GM21528 (cell line): ENCODE measurements at regions not wholly inside any gene's neighbourhood (a gene's known extent, or its start where the extent isn't known, plus 50 kb on each side); places are given as distances from the start of the nearest gene placed in this dataset.

Experiments
- ATAC-seq: cut with Tn5 transposase; IDR thresholded peaks from one replicate; pipeline ENCODE4 v1.9.1; 2021; ENCODE audit warnings: mild to moderate bottlenecking, moderate library complexity; ENCODE audit not compliant: unreplicated experiment, low FRiP score

DNA sequence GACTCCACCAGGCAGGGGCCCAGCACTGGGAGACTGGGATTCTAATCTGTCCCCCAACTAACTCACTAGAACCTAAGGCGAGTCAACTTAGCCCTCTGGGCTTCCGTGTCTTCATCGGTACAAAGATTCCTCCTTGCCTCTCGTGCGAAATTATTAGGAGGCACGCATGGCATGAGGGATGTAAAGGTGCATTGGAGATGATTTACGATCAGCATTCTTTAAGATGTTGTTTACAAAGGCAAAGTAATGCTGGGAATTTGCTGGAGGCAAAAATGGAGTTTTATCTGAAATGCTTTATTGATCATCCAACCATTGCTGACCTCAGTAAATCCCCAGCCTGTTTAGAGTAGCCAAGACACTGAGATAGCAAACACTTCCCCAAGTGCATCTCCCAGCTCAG is 171.8 kb upstream of the KLHL29 start:
- ATAC-seq: no peak

DNA sequence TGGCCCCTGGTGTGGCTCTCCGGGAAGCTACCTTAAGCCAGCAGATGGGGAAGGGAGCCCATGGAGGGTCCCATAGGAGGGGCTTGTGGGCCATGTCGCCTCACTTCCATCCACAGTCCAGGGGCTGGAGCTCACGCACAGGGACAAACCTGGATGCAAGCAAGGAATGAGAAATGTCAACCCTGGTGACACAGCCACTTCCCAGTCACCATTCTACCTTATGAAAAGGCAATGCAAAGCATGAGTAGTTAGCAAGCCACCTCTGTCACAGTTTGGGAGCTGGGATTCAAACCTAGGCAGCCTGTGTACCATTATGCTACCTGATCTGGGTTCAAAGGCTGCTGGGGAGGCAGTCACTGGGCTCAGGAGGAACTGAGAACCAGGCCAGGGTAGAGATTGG is 170.0 kb upstream of the KLHL29 start:
- ATAC-seq: no peak

DNA sequence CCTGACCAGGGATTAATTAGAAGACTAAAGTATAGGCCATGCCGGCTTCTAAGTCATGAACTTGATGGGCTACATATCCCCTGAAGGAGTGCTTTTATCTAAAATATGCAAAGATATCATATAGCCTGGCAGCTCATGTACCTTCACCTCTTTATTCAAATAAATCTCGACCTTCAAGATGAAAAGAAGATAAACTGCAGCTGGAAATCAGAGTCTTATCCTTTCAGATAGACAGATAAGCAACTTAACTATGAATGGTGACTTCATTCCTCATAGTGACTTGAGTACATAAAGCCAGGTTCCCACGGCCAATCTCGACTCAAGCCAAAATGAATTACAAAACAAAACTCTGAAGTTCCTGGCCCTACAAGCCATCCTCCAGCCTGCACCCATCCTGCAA is 165.3 kb upstream of the KLHL29 start:
- ATAC-seq: no peak

DNA sequence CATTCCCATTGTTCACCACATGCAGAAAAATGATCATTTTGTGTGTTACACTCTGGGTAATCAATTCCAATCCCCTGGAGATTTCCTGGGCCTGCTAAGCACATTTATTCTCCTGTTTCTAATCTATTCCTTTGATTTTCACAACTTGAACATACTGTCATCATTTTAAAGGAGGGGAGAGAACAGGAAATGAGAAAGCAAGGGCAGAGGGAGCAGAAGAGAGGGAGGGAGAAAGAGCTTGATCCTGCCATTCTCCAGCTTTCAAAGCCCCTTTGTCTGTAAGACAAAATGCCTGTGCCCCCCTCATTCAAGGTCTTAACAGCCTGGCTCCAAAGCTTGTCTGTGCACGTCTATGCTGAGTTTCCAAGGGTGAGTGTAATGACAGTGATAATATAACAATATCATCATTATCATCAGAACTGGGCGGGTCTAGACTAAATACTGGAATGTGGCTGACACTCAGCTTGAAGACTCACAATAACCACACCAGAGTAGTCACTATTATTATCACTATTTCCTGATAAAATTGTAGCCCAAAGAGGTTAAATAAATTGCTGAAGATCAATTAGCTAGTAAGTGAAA is 164.4 kb upstream of the KLHL29 start:
- ATAC-seq: no peak

DNA sequence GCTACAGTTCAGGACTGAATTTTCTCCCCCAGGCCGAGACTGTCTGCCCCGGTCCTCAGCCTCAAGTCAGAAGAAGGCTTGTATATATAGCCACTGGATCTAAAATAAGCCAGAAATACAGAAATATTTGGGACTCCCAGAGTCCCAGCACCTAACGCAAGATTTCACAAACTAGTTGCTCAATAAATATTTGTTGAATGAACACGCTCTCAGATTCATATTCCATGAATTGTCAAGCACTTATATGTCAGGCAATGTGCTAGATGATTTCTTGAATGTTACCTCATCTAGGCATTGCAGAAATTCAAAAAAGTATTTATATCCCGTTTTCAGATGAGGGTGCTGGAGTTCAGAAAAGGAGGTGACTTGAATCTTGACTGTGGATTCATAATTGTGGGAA is 163.7 kb upstream of the KLHL29 start:
- ATAC-seq: no peak

DNA sequence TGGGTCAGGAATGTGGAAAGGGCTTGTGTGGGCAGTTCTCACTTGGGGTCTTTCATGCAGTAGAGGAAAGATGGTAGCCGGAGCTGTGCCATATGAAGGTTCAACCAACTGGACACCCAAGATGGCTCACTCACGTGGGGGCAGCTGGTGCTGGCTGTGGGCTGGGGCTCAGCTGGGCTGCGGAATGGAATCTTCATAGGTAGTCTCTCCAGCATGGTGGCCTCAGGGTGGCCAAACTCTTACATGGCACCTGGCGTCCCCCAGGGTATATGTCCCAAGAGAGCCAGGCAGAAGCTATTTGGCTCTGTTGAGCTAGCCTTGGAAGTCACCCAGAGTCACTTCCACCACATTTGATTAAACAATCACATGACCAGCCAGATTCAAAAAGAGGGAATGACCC is 163.1 kb upstream of the KLHL29 start:
- ATAC-seq: no peak

DNA sequence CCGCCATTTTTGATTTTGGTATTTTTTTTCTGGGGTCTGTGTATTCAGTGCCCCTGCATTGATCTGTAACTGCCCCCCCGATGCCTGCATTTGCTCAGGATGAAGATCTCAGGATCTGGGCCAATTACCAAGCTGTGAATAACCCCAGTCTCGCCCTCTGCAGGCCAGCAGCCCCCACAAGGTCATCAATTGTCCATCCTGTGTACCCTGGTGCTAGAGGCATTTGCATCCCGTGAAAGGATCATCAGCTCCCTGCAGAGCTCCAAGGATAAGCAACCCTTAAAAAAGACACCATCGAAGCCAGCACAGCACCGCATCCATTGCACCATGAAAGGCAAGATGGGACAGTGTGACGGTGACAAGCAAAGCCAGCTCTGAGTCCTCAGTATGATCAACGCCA is 154.1 kb upstream of the KLHL29 start:
- no peak for ATAC-seq

DNA sequence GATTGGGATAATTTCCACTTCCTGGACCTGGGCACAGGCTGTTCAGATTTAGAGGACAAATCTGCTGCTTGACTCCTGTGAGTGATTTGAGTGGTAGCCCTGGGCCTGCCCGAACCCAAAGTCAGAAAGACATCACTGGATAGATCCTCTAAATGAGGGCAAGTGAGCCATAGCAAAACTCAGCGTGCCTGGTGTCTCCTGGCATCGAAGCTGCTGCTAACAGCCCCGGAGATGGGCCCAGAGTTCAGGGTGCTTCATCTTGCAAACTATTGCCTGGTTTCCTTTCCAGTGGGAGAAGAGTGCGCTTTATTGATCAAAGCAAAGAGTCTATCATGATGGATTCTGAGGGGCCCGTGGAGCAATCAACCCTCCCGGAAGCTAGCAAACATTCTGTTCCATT is 153.1 kb upstream of the KLHL29 start:
- no peak for ATAC-seq

DNA sequence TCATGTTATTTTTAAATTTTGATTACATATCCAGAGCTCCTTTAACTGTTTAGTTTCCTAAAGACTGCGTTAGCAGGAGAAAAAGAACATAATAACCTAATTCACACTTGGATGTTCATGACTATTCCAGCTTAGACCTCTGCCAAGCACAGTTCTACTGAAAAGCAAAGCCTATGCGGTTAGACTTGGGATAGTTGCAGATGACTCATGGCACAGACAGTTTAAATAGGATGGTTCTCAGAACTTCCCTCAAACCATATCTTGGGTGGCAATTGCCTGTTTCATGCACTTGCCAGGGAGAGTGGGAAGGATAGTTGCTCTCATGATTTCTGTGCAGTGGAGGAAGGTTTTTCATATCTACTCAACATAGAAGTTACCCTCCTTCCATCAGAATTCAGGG is 149.7 kb upstream of the KLHL29 start:
- no peak for ATAC-seq

DNA sequence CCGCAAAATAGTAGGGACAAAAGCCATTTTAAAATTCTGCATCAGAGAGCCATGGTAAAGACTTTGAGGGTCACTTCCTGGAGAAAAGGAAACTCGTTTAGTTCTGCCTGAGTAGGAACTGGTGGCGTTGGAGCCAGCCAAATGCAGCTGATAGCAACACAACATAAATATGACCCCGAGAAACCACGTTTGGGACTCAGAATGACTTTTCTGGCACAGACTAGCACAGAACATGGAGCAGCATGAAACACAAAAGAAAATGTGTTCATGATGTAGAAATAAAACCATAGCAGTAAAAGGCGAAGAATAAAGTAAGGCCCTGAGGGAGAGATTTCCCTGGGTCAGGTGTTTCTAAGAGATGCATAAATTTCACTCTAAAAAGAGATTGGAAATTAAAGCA is 149.2 kb upstream of the KLHL29 start:
- ATAC-seq: no peak

DNA sequence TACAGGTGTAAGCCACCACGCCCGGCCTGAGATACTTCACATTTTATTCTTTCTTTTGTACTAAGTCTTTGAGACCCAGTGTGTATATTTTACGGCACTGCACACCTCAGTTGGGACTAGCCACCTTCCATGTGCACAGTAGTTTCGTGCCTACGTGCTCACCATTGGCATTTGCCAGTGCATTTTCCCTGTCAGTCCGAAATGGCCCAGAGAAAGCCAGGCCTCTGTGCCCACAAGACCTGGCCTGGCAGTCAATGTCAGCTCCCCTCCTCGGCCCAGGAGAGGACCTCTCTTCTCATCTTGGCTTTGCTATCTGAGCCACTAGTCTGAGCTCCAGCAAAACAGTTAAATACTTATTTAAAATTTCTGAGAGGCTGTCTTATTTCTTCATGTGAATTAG is 147.8 kb upstream of the KLHL29 start:
- ATAC-seq: no peak

DNA sequence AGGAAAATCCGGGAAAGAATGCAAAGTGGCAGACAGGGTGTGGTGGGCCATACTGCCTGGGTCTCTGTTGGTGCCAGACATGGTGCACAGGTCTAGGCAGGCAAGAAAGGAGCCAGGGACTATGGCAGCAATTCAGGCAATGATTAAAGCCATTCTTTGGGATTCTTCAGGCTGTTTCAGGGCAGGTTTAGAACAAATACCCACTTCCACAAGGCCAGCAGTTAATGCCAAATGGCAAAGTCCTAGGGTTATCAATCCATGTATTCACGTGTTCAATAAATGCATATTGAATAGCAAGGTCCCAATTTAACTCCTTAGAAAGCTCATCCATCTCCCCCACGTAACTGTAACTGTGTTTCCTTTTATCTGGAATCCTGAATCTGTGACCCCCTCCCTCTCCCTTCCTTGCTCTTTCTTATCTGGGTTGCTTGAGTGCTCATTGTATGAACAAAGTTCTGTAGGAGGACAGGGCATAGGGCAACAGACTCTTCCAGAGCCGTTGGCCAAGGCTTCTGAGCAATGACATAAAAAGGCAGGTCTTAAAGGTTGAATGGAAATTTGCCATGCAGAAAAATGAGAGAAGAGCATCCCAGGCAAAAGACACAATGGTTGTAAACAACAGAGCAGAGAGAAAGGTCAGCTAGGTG is 146.8 kb upstream of the KLHL29 start:
- no peak for ATAC-seq

DNA sequence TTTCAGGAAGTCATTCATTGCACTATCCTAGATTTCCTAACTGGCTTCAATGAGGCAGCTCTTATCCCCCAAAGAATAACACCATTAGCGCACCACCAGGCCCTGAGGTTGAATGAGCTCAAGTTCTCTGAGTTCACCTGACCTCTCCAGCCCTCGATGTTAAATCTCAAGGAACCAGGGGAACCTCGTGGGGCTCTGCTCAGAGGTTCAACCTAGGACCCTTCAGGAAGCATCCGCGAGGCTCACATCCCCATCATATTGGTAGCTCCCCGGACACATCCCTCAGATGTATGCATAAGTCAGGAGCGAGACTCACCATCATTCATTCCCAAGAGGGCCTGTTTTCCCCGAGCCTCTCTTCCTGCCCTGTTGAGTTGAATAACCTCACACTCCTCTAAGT is 145.6 kb upstream of the KLHL29 start:
- no peak for ATAC-seq

DNA sequence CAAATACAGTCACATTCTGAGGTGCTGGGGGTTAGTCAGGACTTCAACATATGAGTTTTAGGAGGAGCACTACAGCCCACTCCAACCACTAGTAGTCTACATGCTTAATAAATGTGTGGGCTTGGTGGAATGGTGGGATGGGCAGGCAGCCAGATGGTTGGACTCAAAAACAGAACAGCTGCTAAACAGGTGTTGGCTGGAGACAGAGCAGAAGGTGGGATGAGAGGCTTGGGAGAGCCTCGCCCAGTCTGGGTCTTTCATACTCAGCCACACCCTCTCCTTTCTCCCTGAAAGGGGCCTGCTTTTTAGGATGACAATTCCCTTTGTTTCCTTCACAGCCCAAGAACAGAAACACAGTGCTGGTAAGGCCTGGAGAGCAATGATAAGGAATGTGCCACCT is 143.9 kb upstream of the KLHL29 start:
- ATAC-seq: no peak

DNA sequence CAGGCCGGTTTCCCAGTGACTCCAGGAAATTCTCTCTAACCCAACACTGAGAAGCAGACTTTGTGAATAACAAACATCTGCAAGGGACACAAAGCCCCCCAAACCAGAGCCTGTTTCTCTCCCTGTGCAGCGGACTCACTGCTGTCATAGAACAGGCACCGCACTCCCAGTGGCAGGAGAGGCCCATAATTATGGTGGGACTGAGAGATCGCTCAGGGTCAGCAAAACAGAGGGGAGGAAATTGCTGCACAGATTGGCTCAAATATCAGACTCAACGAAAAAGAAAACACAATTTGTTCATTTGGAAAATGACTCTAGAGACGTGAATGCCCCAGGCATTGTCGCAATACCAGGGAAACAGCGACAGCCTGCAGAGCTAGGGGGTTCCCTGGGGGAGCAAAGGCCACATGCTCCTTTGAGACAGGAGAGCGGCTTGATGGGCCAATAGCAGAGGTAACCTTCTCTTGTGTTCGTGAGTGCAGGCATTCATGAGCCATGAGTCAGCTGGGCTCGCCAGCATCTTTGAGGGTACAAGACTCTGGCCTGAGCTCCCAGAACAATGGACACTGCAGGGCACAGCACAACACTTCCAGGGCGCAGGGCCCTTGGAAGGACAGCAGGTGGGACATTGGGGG is 143.3 kb upstream of the KLHL29 start:
- no peak for ATAC-seq

DNA sequence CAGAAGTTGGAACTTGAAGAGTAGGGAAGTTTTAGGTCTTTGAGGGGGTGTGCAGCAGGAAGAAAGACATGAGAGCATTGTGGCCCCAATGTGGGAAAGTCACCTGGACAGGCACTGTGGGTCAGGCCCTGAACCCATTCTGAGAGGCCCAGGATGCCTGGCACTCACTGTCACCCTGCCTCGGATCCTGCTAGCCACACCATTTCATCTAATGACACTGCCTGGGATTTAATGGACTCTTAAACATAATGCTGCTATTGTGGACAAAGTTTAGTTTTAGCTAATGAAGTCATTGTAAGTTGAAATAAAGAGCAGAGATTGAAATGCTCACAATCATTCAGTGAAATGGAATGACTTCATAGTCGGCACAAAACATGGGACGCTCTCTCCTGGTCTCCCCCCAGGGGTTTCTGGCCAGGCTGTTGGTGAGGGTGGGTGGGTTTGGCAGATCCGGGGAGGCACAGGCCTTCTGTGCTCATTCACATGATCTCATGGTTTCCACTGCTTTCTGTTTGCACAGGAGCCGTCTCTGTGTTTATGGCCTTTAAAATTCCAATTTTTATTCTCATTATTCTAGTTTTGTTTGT is 141.8 kb upstream of the KLHL29 start:
- ATAC-seq: no peak

DNA sequence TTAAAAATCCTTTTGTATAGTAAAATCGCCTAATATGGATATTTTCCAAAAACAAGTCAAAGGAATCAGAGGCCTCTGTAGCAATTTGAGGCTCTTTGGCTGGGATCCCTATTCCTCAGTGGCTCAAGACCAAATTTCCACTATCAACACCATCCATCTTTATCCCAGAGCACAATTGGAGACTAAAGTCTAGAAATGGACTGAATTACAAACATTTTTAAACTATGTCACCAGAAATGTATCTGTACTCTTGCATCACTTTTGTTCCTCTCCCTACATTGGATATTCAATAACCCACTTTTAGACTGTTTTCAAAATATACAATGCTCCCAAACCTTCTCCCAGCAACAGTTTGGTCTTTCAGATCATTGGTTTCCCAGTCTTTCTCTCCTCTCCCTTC is 140.4 kb upstream of the KLHL29 start:
- no peak for ATAC-seq

DNA sequence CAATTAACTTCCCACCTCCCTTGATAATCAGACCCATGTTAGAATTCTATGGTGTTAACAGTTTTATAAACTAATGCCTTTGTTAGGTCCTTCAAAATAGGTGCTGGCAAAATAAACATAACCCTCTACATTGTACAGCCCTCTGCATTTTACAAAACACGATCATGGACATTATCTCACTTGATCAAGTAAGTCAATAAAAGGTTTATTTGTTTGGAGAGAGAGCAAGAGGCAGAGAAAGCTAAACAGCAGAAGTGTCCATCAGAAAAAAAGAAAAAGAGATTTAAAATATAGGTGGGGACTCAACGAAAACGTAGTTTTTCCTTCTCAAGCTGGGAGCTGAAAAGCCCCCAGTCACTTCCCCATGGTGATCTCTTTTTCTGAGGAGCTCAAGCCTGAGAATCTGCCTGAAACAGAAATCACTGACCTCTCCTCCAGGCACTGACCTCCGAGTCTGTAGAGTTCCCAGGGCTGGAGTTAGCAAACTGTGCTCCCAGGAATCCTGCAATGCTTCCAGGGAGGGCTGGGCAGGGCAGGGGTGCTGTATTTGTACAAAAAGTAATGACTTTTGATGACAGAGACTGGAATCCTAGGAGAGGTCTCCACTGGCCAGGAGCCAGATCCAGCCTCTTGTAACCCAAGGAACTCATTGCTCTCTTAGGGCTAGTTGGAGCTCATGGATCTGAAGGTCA is 137.8 kb upstream of the KLHL29 start:
- no peak for ATAC-seq

DNA sequence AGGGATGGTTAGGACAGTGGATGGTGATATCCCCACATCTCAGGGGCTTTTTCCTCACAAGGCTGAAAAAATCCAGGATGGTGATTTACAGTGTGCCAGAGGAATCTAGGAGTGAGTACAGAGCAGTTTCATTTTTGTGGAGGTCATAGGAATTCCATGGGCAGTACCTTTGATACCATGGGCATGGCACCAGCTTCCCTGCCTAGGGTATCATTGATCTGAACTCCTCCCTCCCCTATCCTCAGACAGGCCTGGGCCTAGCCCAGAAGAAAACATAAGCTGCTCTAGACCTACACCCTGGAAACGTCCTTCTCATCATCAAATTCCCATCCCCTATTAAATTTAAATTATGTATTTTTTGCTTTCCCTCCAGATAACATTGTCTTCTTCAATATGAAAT is 136.3 kb upstream of the KLHL29 start:
- no peak for ATAC-seq

DNA sequence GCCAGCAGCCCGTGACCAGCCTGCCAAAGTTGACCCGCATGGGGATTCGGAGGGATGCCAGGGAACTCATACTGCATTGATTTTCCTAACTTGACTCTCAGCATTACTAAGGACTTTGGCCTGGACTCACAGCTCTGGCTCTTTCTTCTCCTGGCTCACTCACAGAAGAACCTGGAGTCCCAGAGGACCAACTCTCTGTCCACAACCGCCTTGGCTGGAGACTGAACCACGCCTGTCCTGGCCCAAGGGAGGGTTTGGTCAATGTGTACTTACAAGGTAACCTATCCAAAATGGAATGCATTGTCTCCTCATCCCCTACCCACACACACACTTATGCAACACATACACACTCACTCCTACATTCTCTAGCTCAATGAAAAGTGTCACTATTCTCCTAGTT is 135.6 kb upstream of the KLHL29 start:
- ATAC-seq: no peak

DNA sequence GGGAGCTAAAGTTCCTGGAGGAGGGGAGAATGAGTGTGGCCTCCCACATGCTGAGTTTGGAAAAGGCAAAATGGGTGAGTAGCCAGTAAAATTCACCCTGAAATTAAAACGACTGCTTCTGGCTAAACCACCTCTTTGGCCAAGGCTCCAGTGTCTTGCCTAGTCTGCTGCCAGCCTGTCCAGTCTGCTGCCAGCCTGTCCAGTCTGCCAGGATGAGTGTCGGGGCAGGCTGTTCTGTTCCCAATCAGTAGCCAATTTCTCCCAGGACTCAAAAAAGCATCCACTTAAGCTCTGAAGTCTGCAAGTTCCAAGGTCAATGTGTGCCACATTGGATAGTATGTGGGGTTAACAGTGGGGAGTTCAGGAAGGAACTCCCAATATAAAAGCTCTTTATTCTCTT is 134.6 kb upstream of the KLHL29 start:
- no peak for ATAC-seq
